WI38 (cell line): ENCODE measurements at regions not wholly inside any gene's neighbourhood (a gene's known extent, or its start where the extent isn't known, plus 50 kb on each side); places are given as distances from the start of the nearest gene placed in this dataset.

Experiments used
- H3K4me3 ChIP-seq: 2 replicates; pipeline ENCODE4 v1.5.1; 2011; ENCODE audit warnings: low read depth, mild to moderate bottlenecking, control low read depth, low read length
- TF ChIP-seq, protein P1 (sequence below): IDR thresholded peaks from 2 replicates; pipeline ENCODE4 v1.5.1; 2012; ENCODE audit warnings: low read depth, mild to moderate bottlenecking, control low read depth, low read length

DNA sequence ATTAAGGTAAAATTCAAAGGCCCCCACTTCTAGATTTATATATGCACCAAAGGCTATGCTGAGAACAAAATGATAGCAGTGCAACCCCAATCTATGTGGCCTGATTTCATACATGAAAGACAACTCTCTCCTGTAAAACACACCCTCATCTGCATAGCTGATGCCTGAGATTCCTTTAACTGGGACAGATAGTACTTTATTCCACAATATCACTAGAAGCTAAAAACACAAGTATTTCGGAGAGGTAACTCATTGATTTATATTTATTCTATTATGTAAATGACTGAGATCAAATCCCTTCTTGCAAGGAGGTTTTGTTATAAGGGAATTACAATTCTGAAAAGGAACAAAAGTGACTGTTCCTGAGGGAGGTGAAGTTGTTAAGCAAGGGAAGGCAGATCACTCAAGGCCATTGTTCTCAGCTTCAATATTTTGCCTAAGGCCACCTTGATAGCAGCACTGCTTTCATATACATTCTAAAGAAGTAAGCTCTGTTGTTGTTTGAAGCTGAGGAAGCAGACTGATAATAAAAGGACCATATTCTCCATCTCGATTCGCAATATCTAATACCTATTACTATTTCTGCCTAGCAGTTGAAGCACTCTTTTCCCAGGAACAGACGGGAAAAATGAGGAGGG is 471.0 kb upstream of the CDH7 start:
- no peak overlapping the region for H3K4me3 ChIP-seq
- TF ChIP-seq, protein P1, sequence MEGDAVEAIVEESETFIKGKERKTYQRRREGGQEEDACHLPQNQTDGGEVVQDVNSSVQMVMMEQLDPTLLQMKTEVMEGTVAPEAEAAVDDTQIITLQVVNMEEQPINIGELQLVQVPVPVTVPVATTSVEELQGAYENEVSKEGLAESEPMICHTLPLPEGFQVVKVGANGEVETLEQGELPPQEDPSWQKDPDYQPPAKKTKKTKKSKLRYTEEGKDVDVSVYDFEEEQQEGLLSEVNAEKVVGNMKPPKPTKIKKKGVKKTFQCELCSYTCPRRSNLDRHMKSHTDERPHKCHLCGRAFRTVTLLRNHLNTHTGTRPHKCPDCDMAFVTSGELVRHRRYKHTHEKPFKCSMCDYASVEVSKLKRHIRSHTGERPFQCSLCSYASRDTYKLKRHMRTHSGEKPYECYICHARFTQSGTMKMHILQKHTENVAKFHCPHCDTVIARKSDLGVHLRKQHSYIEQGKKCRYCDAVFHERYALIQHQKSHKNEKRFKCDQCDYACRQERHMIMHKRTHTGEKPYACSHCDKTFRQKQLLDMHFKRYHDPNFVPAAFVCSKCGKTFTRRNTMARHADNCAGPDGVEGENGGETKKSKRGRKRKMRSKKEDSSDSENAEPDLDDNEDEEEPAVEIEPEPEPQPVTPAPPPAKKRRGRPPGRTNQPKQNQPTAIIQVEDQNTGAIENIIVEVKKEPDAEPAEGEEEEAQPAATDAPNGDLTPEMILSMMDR = no peak

GRCh38 chr18:65278939-65279667 is 471.7 kb upstream of the CDH7 start:
- TF ChIP-seq, protein P1 = no peak
- no peak overlapping the region for H3K4me3 ChIP-seq

GRCh38 chr18:65269375-65269774 is 481.4 kb upstream of the CDH7 start:
- H3K4me3 ChIP-seq = no peak overlapping the region
- TF ChIP-seq, protein P1 = no peak

DNA sequence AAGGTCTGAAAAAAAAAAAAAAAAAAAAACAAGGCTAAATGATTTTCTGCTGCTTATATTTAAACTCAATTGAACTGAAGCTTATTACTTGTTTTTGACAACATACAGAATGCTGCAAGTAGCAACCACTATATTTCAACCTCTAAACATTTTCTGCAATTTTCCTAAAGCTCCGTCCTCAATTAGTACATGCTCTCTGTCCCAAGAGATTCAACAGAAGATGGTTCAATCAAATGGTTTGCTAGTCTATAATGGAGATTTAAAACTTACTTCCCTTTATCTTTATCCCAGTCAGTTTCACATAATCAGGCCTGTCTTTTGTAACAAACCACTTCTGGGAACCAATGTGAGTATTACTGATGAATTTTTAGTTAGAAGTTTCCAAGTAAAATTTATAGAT is 485.1 kb upstream of the CDH7 start:
- TF ChIP-seq, protein P1 = no peak
- H3K4me3 ChIP-seq = no peak overlapping the region

DNA sequence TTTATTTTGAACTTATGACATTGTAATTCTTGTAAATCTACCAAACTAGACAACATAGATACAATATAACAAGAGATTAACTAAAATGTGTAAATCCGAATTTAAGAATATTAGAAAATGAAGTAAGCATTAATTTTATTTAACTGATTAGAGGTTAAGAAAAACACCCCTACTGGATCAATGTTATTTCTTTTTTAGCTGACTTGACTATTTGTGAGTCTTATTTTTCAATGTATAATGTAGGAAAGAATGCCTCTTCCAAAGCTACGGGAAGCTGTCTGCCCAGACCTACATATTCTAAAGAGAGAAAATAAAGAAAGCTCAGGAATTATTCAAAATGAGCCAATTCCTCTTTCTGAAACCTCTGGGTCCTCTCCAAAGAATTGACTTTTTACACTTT is 490.8 kb upstream of the CDH7 start:
- no peak overlapping the region for H3K4me3 ChIP-seq
- TF ChIP-seq, protein P1 = no peak

GRCh38 chr18:65259403-65259802 is 491.4 kb upstream of the CDH7 start:
- TF ChIP-seq, protein P1 = no peak
- H3K4me3 ChIP-seq = no peak overlapping the region

- TF ChIP-seq, protein P1 = no peak
- no peak overlapping the region for H3K4me3 ChIP-seq
These were observed 493.7 kb upstream of the CDH7 start for GRCh38 chr18:65257149-65257548.
